GM12878 (cell line): ENCODE measurements at regions not wholly inside any gene's neighbourhood (a gene's known extent, or its start where the extent isn't known, plus 50 kb on each side); places are given as distances from the start of the nearest gene placed in this dataset.

Source experiments
- POLR2A ChIP-seq: IDR thresholded peaks from 2 replicates; pipeline ENCODE4 v1.6.1; 2011; ENCODE audit warnings: low read depth, mild to moderate bottlenecking, low read length
- RFX5 ChIP-seq: IDR thresholded peaks from 2 replicates; pipeline ENCODE4 v1.6.1; 2011; ENCODE audit warnings: low read depth, low read length, improper control_type of control experiment
- SMC3 ChIP-seq: IDR thresholded peaks from 2 replicates; pipeline ENCODE4 v1.6.1; 2011; ENCODE audit warnings: low read length, improper control_type of control experiment, borderline replicate concordance
- SRF ChIP-seq, 2 experiments: IDR thresholded peaks; 2 replicates each; pipeline ENCODE4 v1.6.1; 2011; ENCODE audit warnings: low read depth in 2 of 2, low read length in 2 of 2, mild to moderate bottlenecking in 1 of 2, moderate library complexity in 1 of 2
- SUZ12 ChIP-seq: fragments of 200-600 bp; sonication (generic); IDR thresholded peaks from one replicate; pipeline ENCODE4 v1.6.1; 2018; ENCODE audit warnings: antibody characterized with exemption, mild to moderate bottlenecking; ENCODE audit not compliant: unreplicated experiment

DNA sequence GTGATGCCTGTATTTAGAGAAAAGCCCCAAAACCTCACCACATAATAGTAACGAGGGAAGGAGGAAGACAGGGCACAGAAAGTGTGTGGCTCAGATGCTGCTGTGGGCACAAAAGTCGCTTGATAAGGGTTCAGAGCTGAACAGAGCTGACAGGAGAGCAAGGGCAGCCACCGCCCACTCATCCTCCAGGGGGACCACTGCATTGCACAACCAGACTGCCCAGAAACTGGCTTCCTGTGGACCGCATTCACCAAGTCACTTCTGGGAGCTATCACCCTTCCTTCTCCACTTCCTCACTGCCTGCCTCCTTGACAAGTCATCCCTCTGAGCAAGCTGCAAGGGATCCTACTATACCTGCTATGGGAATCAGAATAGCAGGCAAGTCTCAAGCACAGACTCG is 512.4 kb upstream of the CDH11 start:
- TF ChIP-seq SMC3 = no peak
- no peak for TF ChIP-seq SUZ12
- TF ChIP-seq RFX5 = no peak
- TF ChIP-seq SRF (IDR thresholded peaks at IDR 0.05; ENCODE audit: low read depth in 2 of 2, low read length in 2 of 2) = no peak
- TF ChIP-seq POLR2A = no peak
